ENCODE measurements at regions not wholly inside any gene's neighbourhood (a gene's known extent, or its start where the extent isn't known, plus 50 kb on each side); places are given as distances from the start of the nearest gene placed in this dataset.

- H3K27ac ChIP-seq (ENCODE audit: low read depth in 2 of 2, low read length in 2 of 2), result no peak overlapping the region
- no peaks in the 10 kb centered on the region for H3K4me1 ChIP-seq (ENCODE audit: control insufficient read depth in 2 of 3, insufficient read depth in 2 of 3, low read depth in 1 of 3, low read length in 3 of 3)
- TF ChIP-seq, protein P1, sequence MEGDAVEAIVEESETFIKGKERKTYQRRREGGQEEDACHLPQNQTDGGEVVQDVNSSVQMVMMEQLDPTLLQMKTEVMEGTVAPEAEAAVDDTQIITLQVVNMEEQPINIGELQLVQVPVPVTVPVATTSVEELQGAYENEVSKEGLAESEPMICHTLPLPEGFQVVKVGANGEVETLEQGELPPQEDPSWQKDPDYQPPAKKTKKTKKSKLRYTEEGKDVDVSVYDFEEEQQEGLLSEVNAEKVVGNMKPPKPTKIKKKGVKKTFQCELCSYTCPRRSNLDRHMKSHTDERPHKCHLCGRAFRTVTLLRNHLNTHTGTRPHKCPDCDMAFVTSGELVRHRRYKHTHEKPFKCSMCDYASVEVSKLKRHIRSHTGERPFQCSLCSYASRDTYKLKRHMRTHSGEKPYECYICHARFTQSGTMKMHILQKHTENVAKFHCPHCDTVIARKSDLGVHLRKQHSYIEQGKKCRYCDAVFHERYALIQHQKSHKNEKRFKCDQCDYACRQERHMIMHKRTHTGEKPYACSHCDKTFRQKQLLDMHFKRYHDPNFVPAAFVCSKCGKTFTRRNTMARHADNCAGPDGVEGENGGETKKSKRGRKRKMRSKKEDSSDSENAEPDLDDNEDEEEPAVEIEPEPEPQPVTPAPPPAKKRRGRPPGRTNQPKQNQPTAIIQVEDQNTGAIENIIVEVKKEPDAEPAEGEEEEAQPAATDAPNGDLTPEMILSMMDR (IDR thresholded peaks at IDR 0.05; ENCODE audit: borderline replicate concordance, extremely low read depth, insufficient read depth), result no peak
- no peaks in the 10 kb centered on the region for H3K9me3 ChIP-seq (ENCODE audit: control insufficient read depth in 2 of 3, insufficient read depth in 1 of 3, low read length in 3 of 3)
- FAIRE-seq, result no peak
- intact Hi-C loops (cut with DNase I), result no loop called here
- H3K9ac ChIP-seq (ENCODE audit: low read length in 3 of 3), result no peak overlapping the region
- H3K4me3 ChIP-seq (ENCODE audit: low read length in 3 of 3), result no peak overlapping the region
- no peaks in the 10 kb centered on the region for H3K36me3 ChIP-seq (ENCODE audit: control insufficient read depth in 2 of 3, insufficient read depth in 3 of 3, low read length in 3 of 3)
- H3K27me3 ChIP-seq (ENCODE audit: control insufficient read depth, insufficient read depth, low read length), result no peaks in the 10 kb centered on the region
- DNase-seq, result no peak
Measured at GRCh38 chr4:111650146-111650545, 495.1 kb upstream of the FAM241A start.

GRCh38 chr4:111650674-111651086 is 494.6 kb upstream of the FAM241A start:
- no peak overlapping the region for H3K9ac ChIP-seq (ENCODE audit: low read length in 3 of 3)
- H3K9me3 ChIP-seq (ENCODE audit: control insufficient read depth in 2 of 3, insufficient read depth in 1 of 3, low read length in 3 of 3), result no peaks in the 10 kb centered on the region
- H3K36me3 ChIP-seq (ENCODE audit: control insufficient read depth in 2 of 3, insufficient read depth in 3 of 3, low read length in 3 of 3), result no peaks in the 10 kb centered on the region
- no peak overlapping the region for H3K27ac ChIP-seq (ENCODE audit: low read depth in 2 of 2, low read length in 2 of 2)
- intact Hi-C loops (cut with DNase I), result no loop called here
- no peak overlapping the region for H3K4me3 ChIP-seq (ENCODE audit: low read length in 3 of 3)
- no peak for DNase-seq
- H3K27me3 ChIP-seq (ENCODE audit: control insufficient read depth, insufficient read depth, low read length), result no peaks in the 10 kb centered on the region
- no peaks in the 10 kb centered on the region for H3K4me1 ChIP-seq (ENCODE audit: control insufficient read depth in 2 of 3, insufficient read depth in 2 of 3, low read depth in 1 of 3, low read length in 3 of 3)
- FAIRE-seq, result no peak
- TF ChIP-seq, protein P1 (IDR thresholded peaks at IDR 0.05; ENCODE audit: borderline replicate concordance, extremely low read depth, insufficient read depth), result no peak

DNA sequence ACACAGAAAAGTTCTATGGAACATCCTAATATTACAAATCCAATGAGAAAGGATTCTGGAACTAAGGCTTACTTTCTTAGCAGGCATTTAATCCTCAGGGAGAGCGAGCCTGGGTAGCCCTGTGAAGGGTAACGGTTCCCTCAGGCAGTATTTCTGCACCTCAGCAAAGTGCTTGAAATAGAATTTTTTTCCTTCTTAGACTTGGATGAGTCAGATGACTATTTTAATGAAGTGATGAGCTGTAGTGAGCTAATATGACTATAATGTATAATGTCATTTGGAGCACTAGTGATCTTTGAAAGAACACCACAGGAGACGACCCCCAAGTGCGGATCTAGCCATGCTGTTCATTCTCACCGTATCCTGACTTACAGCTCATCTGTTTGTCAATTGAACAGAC is 493.0 kb upstream of the FAM241A start:
- DNase-seq (no peak), FAIRE-seq (no peak)
- Histone ChIP-seq H3K9ac (ENCODE audit: low read length in 3 of 3) (no peak overlapping the region), H3K9me3 (ENCODE audit: control insufficient read depth in 2 of 3, insufficient read depth in 1 of 3, low read length in 3 of 3) (no peaks in the 10 kb centered on the region), H3K27ac (ENCODE audit: low read depth in 2 of 2, low read length in 2 of 2) (no peak overlapping the region), H3K4me1 (ENCODE audit: control insufficient read depth in 2 of 3, insufficient read depth in 2 of 3, low read depth in 1 of 3, low read length in 3 of 3) (no peaks in the 10 kb centered on the region), H3K36me3 (ENCODE audit: control insufficient read depth in 2 of 3, insufficient read depth in 3 of 3, low read length in 3 of 3) (no peaks in the 10 kb centered on the region), H3K27me3 (ENCODE audit: control insufficient read depth, insufficient read depth, low read length) (no peaks in the 10 kb centered on the region), H3K4me3 (ENCODE audit: low read length in 3 of 3) (no peak overlapping the region)
- intact Hi-C loops (cut with DNase I), result no loop called here
- TF ChIP-seq, protein P1 (IDR thresholded peaks at IDR 0.05; ENCODE audit: borderline replicate concordance, extremely low read depth, insufficient read depth), result no peak

DNA sequence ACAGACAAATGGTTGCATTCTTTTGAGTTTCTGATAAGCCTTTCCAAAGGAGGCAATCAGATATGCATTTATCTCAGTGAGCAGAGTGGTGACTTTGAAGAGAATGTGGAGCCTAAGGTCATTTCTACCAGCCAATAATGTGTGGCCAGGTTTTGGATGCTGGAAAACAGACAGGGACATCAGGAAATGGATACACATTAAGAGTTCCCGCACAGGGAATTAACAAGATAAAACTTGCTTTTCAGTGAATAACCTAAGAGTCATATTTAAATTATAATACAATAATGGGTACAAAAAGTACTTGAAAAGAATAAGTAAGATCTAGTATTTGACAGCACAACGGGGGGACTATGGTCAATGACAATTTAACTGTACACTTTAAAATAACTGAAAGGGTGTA is 492.3 kb upstream of the FAM241A start:
- Histone ChIP-seq H3K27ac (ENCODE audit: low read depth in 2 of 2, low read length in 2 of 2) (no peak overlapping the region), H3K9ac (ENCODE audit: low read length in 3 of 3) (no peak overlapping the region), H3K36me3 (ENCODE audit: control insufficient read depth in 2 of 3, insufficient read depth in 3 of 3, low read length in 3 of 3) (no peaks in the 10 kb centered on the region), H3K27me3 (ENCODE audit: control insufficient read depth, insufficient read depth, low read length) (no peaks in the 10 kb centered on the region), H3K9me3 (ENCODE audit: control insufficient read depth in 2 of 3, insufficient read depth in 1 of 3, low read length in 3 of 3) (no peaks in the 10 kb centered on the region), H3K4me1 (ENCODE audit: control insufficient read depth in 2 of 3, insufficient read depth in 2 of 3, low read depth in 1 of 3, low read length in 3 of 3) (no peaks in the 10 kb centered on the region), H3K4me3 (ENCODE audit: low read length in 3 of 3) (no peak overlapping the region)
- FAIRE-seq (no peak), DNase-seq (no peak)
- intact Hi-C loops (cut with DNase I), result no loop called here
- TF ChIP-seq, protein P1 (IDR thresholded peaks at IDR 0.05; ENCODE audit: borderline replicate concordance, extremely low read depth, insufficient read depth), result no peak
